ENCODE measurements at regions not wholly inside any gene's neighbourhood (a gene's known extent, or its start where the extent isn't known, plus 50 kb on each side); places are given as distances from the start of the nearest gene placed in this dataset.

- DNase-seq, result no peak
Measured at GRCh38 chr2:11018651-11019185, 107.0 kb downstream of the KCNF1 start.

GRCh38 chr2:11019614-11020013, 107.9 kb downstream of the KCNF1 start:
- no peak for DNase-seq

- no peak for DNase-seq
Measured at GRCh38 chr2:11022064-11022463, 110.3 kb downstream of the KCNF1 start.

GRCh38 chr2:11022591-11023273, 111.0 kb downstream of the KCNF1 start:
- DNase-seq, result no peak

GRCh38 chr2:11023326-11024258, 111.9 kb downstream of the KCNF1 start:
- DNase-seq, result no peak

- DNase-seq, result no peak
Measured at GRCh38 chr2:11024259-11024645, 112.5 kb downstream of the KCNF1 start.

GRCh38 chr2:11024687-11025086, 113.0 kb downstream of the KCNF1 start:
- no peak for DNase-seq

GRCh38 chr2:11026286-11026921, 114.7 kb downstream of the KCNF1 start:
- DNase-seq, result no peak

GRCh38 chr2:11027195-11027594, 115.5 kb downstream of the KCNF1 start:
- DNase-seq, result no peak

- DNase-seq, result no peak
Measured at GRCh38 chr2:11028407-11028916, 116.7 kb downstream of the KCNF1 start.

- no peak for DNase-seq
Measured at GRCh38 chr2:11029136-11029535, 117.4 kb downstream of the KCNF1 start.

- no peak for DNase-seq
Measured at GRCh38 chr2:11030036-11030435, 118.3 kb downstream of the KCNF1 start.

GRCh38 chr2:11030909-11031308, 119.2 kb downstream of the KCNF1 start:
- no peak for DNase-seq

- no peak for DNase-seq
Measured at GRCh38 chr2:11031876-11032275, 120.1 kb downstream of the KCNF1 start.

- DNase-seq, result no peak
Measured at GRCh38 chr2:11032396-11032795, 120.7 kb downstream of the KCNF1 start.

GRCh38 chr2:11033114-11033513, 121.4 kb downstream of the KCNF1 start:
- DNase-seq, result no peak

- DNase-seq, result no peak
Measured at GRCh38 chr2:11038641-11039040, 116.6 kb upstream of the SLC66A3 start.

- DNase-seq, result no peak
Measured at GRCh38 chr2:11040992-11041391, 114.3 kb upstream of the SLC66A3 start.

- DNase-seq, result no peak
Measured at GRCh38 chr2:11042841-11043240, 112.4 kb upstream of the SLC66A3 start.

GRCh38 chr2:11043245-11043644, 112.0 kb upstream of the SLC66A3 start:
- DNase-seq, result no peak

GRCh38 chr2:11044201-11044600, 111.1 kb upstream of the SLC66A3 start:
- DNase-seq, result no peak

GRCh38 chr2:11045294-11045693, 110.0 kb upstream of the SLC66A3 start:
- no peak for DNase-seq

- no peak for DNase-seq
Measured at GRCh38 chr2:11048335-11049008, 106.8 kb upstream of the SLC66A3 start.
